T-helper 2 cell treated with Interferon-gamma antibody and Interleukin-4, amounts not matched to agents 100 ng/mL and 5 ng/mL, for 36 hours (primary cell): ENCODE measurements at regions not wholly inside any gene's neighbourhood (a gene's known extent, or its start where the extent isn't known, plus 50 kb on each side); places are given as distances from the start of the nearest gene placed in this dataset.
"Not testable (repeated sequence)": the region's sequence is repeated elsewhere in the genome, so short reads cannot be mapped to it uniquely, and the experiment has no call there.

ENCODE experiments used
- intact Hi-C: fragments of 100-400 bp; cut with micrococcal nuclease; formaldehyde crosslinking; loops from one replicate; pipeline ENCODE4 v1.15.1; 2023

DNA sequence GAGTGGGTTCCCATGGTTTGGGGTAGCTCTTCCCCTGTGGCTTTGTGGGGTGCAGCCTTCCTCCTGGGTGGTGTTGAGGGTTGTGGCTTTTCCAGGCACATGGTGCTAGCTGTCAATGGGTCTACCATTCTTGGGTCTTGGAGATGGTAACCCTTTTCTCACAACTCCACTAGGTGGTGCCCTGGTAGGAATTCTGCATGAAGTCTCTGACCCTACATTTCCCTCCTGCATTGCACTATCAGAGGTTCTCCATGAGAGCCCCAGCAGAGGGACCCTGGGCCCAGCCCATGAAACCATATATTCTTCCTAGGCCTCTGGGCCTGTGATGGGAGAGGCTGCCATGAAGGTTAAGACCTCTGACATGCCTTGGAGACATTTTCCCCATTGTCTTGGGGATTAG lies 1093.3 kb downstream of the SLC16A7 start:
- intact Hi-C loops: no loop called here

DNA sequence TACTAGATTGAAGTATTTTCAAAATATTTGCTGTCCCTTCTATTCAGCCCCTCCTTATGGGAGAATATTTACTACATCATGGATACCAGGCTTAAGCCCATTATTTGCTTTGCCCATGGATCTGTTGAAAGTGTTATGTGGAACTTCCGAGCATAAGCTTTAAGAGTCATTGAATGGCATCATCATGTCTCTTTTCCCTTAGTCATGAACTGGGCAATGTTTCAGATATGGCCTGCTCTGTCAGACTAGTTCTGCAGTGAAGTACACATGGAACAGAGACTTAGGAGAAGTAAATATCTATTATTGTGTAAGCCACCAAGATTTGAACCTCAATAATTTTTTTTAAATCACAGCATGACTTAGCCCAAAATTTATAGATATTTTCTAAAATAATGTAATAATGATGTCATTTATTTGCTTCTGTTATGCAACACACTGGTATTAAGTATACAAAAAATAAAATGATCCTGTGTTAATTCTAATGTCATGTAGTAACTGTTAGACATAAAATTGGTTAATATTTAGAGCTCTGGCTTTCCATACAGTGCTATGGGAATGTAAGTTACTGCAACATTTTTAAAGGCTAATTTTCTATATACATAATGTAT lies 1097.3 kb downstream of the SLC16A7 start:
- intact Hi-C loops: no loop called here

DNA sequence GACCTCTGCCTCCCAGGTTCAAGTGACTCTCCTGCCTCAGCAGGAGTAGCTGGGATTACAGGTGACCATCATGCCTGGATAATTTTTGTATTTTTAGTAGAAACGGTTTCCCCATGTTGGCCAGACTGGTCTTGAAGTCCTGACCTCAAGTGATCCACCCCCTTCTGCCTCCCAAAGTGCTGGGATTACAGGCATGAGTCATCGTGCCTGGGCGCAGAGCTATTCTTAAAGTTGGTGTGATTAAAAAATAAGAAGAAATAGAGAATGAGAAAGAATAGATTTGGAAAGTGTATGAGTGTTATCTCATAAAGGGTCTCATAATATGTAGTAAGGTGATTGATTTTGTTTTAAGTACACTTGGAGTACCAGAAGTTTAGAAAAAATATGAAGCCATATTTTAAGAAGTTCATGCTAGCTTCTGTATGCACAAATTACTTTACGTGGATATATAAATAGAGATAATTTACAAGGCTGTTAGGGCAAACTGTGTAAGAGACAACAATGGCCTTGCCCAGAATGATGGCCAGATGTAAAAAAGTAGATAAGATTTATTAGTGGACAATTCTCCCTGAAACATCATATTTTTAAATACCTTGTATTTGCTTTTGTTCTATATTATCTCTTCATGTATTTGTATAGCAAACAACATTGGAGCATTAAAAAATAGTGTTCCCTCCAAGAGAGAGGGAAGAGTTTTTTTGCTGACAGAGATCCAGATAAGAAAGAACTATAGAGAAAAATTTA lies 1108.5 kb downstream of the SLC16A7 start:
- intact Hi-C loops: no loop called here

DNA sequence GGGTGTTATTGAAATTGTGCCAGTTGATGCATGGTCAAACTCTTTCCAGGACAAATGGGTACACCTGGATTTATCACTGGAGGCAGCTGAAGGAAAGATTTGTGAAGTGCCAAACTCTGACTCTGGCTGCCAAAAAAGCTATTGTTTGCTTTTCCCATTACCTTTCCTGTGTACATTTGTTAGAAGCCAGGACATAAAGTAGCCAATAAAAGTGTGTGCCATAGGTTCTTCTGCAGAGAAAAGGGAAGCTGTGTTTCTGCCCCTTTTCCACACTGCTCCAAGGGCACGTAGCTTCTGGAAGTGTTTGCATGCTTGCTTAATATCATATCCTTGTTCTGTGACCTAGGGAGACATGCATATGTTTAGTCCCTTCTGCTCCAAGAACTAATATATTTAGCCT lies 1114.4 kb downstream of the SLC16A7 start:
- intact Hi-C loops: no loop called here

DNA sequence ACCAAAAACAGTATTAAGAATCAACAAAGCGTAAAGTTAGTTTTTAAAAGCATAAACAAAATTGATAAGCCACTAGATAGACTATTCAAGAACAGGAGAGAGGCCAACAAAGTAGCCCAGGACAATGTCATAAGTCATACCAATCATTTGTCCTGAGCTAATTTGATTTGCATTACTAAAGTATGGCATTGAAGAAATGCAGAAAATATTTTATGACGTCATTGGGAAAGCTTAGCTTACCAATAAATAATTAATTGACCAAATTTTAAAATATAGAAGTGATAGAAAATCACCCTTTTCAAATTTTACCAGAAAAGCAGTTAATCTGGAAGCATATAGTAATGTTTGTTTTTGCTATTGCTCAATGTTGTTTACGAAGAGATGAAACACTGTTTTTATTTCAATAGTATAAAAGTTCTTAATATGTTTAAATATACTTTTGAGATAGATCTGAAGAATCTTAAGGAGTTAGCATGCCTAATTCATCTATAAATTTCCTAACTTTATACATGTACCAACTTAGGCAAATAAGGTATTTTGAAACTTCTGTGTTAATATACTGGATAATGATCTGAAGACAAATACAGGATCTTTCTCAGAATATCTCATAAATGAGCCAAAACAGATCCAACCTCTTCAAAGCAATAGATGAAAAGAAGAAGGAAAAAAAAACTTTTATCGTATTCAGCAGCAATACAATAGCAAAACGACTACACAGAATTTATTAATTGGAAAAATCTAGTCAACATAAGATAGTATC lies 1118.5 kb downstream of the SLC16A7 start:
- intact Hi-C loops: no loop called here

DNA sequence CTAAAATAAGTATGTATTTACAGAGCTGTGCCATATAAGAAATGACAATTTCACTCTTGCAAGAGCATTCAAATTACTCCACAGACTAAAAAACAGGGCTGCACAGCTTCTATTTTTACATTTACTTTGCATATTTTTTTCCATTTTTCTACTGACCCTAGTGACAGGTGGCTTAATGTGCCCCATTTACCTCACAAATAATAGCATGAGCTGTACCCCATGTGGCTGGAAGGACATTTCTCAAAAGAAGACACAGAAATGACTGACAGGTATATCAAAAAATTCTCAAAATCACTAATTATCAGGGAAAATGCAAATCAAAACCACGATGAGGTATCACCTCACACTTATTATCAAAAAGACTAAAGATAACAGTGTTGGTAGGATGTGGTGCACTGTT lies 1128.6 kb downstream of the SLC16A7 start:
- intact Hi-C loops: no loop called here

- intact Hi-C loops: no loop called here
These were observed 1129.2 kb downstream of the SLC16A7 start for GRCh38 chr12:60724984-60725383.

GRCh38 chr12:60752589-60752988 lies 1156.8 kb downstream of the SLC16A7 start:
- intact Hi-C loops: no loop called here

DNA sequence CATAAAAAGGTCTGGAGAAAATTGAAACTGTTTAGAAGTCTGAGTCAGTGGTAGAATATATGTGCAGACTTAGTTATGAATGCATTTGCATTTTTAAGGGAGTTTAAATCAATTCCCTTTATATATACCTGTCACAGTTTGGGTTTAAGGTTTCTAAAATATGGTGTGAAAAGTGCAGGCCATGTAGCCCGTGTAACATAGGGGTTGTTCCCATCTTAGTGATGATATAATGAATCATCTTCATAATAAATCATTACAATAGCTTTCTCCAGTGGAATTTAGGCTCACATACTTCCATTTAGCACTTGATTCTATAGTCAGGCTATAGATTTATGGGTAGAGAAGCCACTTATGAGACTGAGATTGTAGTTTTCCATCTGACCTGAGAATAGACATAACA lies 1162.4 kb downstream of the SLC16A7 start:
- intact Hi-C loops: no loop called here

GRCh38 chr12:60760965-60761364 lies 1165.1 kb downstream of the SLC16A7 start:
- intact Hi-C loops: no loop called here

GRCh38 chr12:60801166-60801565 lies 1205.3 kb downstream of the SLC16A7 start:
- intact Hi-C loops: not testable (repeated sequence)

- intact Hi-C loops: no loop called here
These were observed 1207.3 kb downstream of the SLC16A7 start for GRCh38 chr12:60803147-60803546.

DNA sequence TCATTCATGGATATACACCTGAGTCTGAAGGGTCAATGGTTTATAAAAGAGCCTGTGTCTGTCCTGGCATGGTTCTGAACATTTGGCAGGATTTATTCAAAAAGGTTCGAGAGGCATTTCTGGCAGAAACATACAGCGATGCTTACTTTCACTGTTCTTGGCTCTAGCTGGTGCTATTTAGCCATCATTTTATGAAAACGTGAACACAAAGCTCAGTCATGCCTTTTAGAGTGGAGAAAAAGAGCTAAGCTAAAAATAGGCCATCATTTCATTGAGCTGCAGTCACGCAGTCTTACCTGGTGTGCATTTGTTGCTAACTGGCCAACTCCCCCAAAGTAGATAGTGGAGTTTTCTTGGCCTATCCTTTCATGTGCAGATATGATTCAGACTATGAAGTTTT lies 1209.5 kb downstream of the SLC16A7 start:
- intact Hi-C loops: no loop called here

- intact Hi-C loops: no loop called here
These were observed 1224.0 kb downstream of the SLC16A7 start for GRCh38 chr12:60819794-60820193.

DNA sequence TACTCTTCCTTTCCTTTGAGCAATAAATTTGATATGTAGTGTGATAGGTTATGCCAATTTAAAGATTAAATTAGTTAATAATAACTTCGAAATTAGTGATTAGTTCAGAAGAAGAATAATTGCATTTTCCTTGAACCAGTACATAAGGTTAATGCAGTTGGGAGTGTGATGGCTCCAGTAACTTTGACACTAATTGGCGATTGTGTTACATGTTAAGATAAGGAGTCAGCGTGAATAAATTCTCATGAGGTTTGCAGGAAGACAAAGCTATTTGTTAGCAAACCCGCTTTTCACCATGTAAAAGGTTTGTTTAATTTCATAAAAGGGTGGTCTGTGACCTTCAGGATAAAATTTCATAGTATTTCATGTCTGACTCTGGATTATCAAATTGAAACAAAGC lies 1226.8 kb downstream of the SLC16A7 start:
- intact Hi-C loops: no loop called here

DNA sequence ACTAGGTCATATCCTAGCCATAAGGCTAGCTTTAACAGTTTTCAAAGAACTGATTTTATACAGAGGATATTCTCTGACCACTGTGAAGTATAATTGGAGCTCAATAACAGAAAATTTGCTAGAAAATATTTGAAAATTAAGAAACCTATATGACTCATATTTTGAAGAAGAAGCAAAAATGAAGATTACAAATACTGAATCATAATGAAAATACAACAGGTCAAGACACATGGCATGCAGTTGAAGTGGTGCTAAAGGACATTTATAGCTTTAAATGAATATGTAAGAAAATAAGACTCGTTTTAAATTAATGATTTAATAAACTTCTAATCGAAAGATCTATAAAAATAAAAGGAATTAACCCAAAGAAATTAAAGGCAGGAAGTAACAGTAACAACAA lies 1234.6 kb downstream of the SLC16A7 start:
- intact Hi-C loops: no loop called here

- intact Hi-C loops: no loop called here
These were observed 1236.5 kb downstream of the SLC16A7 start for GRCh38 chr12:60832290-60832689.

DNA sequence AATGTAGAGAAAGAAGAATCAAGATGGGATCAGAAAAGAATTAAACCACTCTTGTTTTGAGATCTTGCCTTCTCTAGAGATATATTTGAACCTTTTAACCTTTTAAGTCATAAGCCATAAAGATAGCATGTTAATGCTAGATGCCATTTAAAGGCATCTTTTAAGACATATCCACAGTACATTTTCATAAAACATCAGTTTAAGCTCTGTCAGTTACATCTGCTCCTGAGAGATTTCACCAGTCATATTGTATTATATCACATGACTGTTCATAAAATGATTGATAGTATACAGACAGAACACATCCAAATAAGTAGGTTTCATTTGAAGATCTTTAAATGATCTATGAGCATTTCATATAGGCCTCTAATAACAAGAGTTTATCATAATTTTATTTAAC lies 1238.5 kb downstream of the SLC16A7 start:
- intact Hi-C loops: no loop called here

- intact Hi-C loops: no loop called here
These were observed 1239.0 kb downstream of the SLC16A7 start for GRCh38 chr12:60834806-60835205.

GRCh38 chr12:60836651-60837050 lies 1240.8 kb downstream of the SLC16A7 start:
- intact Hi-C loops: no loop called here

DNA sequence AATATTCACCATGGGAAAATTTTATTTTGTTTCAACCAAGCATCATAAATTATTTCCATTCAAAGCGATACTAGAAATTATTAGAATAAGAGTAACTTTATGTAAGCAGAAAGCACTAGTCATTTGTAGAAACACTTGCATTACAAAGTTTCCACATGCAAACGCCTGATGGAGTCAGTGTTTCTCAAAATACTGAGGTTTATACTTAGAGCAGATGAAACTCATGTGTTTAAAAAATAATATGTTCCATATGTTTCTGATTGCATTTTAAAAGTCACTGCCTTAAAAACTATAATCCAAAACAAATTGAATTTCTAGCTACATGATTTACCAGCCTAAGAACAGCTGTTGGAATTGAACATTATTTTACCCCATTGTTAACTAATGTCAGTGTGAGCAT lies 1246.4 kb downstream of the SLC16A7 start:
- intact Hi-C loops: no loop called here

GRCh38 chr12:60844101-60844500 lies 1248.3 kb downstream of the SLC16A7 start:
- intact Hi-C loops: no loop called here

DNA sequence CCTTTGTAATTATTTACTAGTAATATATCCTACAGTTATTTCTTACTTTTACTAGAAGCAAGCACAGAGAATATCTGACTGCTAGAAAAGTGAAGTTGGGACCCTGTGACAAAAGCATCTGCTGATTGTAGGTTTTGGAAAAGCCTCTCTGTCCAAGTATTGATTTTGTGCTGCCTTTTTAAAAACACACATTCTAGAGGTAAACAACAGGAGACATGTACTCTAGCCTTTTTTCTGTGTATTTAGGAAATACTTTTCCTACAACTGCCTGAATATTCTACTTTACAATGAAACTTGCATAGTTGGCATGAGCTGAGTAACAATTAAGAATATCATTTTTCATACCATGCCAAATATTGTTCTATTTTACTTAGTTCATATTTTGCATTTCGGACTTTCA lies 1249.0 kb downstream of the SLC16A7 start:
- intact Hi-C loops: no loop called here
